Stimulated activated CD4-positive, alpha-beta T cell treated with anti-CD3 and anti-CD28 coated beads, Interleukin-15, amount 100 ng/mL, for 1 hour (primary cell): ENCODE measurements at regions not wholly inside any gene's neighbourhood (a gene's known extent, or its start where the extent isn't known, plus 50 kb on each side); places are given as distances from the start of the nearest gene placed in this dataset.

Source experiments
- DNase-seq, 2 donors: peaks; one replicate each; pipeline ENCODE4 v3.0.0-alpha.2; 2020; ENCODE audit warnings: low read depth in 1 of 2, low spot score in 1 of 2

- DNase-seq = peak; percentile 13 to 18
Measured at GRCh38 chr14:75333606-75334548, 55.2 kb downstream of the FOS start.

- no peak for DNase-seq
Measured at GRCh38 chr14:75334549-75335051, 56.0 kb downstream of the FOS start.

GRCh38 chr14:75335571-75335970, 56.9 kb downstream of the FOS start:
- DNase-seq = no peak

GRCh38 chr14:75338398-75338797, 59.8 kb downstream of the FOS start:
- DNase-seq = no peak

- no peak for DNase-seq
Measured at GRCh38 chr14:75339059-75339458, 60.4 kb downstream of the FOS start.

- DNase-seq = no peak
Measured at GRCh38 chr14:75340921-75341320, 62.3 kb downstream of the FOS start.

- no peak for DNase-seq
Measured at GRCh38 chr14:75341620-75342019, 63.0 kb downstream of the FOS start.

GRCh38 chr14:75342762-75343599, 64.4 kb downstream of the FOS start:
- DNase-seq = no peak

GRCh38 chr14:75343911-75344310, 65.3 kb downstream of the FOS start:
- DNase-seq = no peak

- DNase-seq = no peak
Measured at GRCh38 chr14:75344411-75344810, 65.8 kb downstream of the FOS start.

- no peak for DNase-seq
Measured at GRCh38 chr14:75350505-75351060, 72.0 kb downstream of the FOS start.

- DNase-seq = no peak
Measured at GRCh38 chr14:75359098-75359497, 68.7 kb upstream of the JDP2 start.

- DNase-seq = no peak
Measured at GRCh38 chr14:75361041-75361440, 66.8 kb upstream of the JDP2 start.

GRCh38 chr14:75361751-75362433, 65.9 kb upstream of the JDP2 start:
- DNase-seq = no peak

- no peak for DNase-seq
Measured at GRCh38 chr14:75363130-75363529, 64.7 kb upstream of the JDP2 start.

- no peak for DNase-seq
Measured at GRCh38 chr14:75363570-75364227, 64.1 kb upstream of the JDP2 start.

- DNase-seq = no peak
Measured at GRCh38 chr14:75365116-75365515, 62.7 kb upstream of the JDP2 start.

GRCh38 chr14:75366963-75367362, 60.9 kb upstream of the JDP2 start:
- DNase-seq = no peak

- DNase-seq = no peak
Measured at GRCh38 chr14:75368333-75368732, 59.5 kb upstream of the JDP2 start.

- no peak for DNase-seq
Measured at GRCh38 chr14:75369506-75369905, 58.3 kb upstream of the JDP2 start.
